Immature natural killer cell (primary cell): ENCODE measurements at regions not wholly inside any gene's neighbourhood (a gene's known extent, or its start where the extent isn't known, plus 50 kb on each side); places are given as distances from the start of the nearest gene placed in this dataset.
"Not testable (repeated sequence)": the region's sequence is repeated elsewhere in the genome, so short reads cannot be mapped to it uniquely, and the experiment has no call there.

ENCODE experiments used
- DNase-seq, 3 donors: peaks; one replicate each; pipeline ENCODE4 v3.0.0; 2022; ENCODE audit warnings: mixed read lengths in 1 of 3
- H3K27ac Mint-ChIP-seq, 6 donors: one replicate each; pipeline ENCODE4 v1.8.0; 2020; ENCODE audit warnings: mixed read lengths in 6 of 6, mild to moderate bottlenecking in 5 of 6, inconsistent platforms in 4 of 6, moderate library complexity in 3 of 6
- H3K27me3 Mint-ChIP-seq, 3 donors: one replicate each; pipeline ENCODE4 v1.8.0; 2020 to 2021; ENCODE audit warnings: low read depth in 3 of 3, mild to moderate bottlenecking in 3 of 3, mixed read lengths in 3 of 3, moderate library complexity in 3 of 3, inconsistent platforms in 1 of 3
- H3K36me3 Mint-ChIP-seq, 3 donors: one replicate each; pipeline ENCODE4 v1.8.0; 2020; ENCODE audit warnings: mixed read lengths in 3 of 3, inconsistent platforms in 2 of 3, mild to moderate bottlenecking in 2 of 3
- H3K4me1 Mint-ChIP-seq, 2 donors: one replicate each; pipeline ENCODE4 v1.8.0; 2020; ENCODE audit warnings: inconsistent platforms in 2 of 2, mild to moderate bottlenecking in 2 of 2, mixed read lengths in 2 of 2, moderate library complexity in 1 of 2
- H3K4me3 Mint-ChIP-seq, 5 donors: one replicate each; pipeline ENCODE4 v1.8.0; 2020; ENCODE audit warnings: mild to moderate bottlenecking in 5 of 5, mixed read lengths in 5 of 5, inconsistent platforms in 3 of 5, moderate library complexity in 3 of 5
- H3K9me3 Mint-ChIP-seq, 6 donors: one replicate each; pipeline ENCODE4 v1.8.0; 2020; ENCODE audit warnings: mild to moderate bottlenecking in 6 of 6, mixed read lengths in 6 of 6, inconsistent platforms in 4 of 6, moderate library complexity in 3 of 6

- not testable (repeated sequence) for H3K9me3 Mint-ChIP-seq, H3K4me3 Mint-ChIP-seq, H3K27me3 Mint-ChIP-seq, H3K4me1 Mint-ChIP-seq, H3K36me3 Mint-ChIP-seq, DNase-seq, H3K27ac Mint-ChIP-seq
These were observed 163.9 kb downstream of the IGLL1 start for GRCh38 chr22:23416169-23416690.

GRCh38 chr22:23415490-23415851 lies 164.6 kb downstream of the IGLL1 start:
- Mint-ChIP-seq H3K4me1 (peaks cover 0 to 8% of the 10 kb centered on the region in 2 donors), H3K4me3 (no peak overlapping the region), H3K36me3 (no peaks in the 10 kb centered on the region), H3K27me3 (peaks cover 1 to 4% (median 2%) of the 10 kb centered on the region in 3 donors), H3K27ac (no peak overlapping the region), H3K9me3 (no peaks in the 10 kb centered on the region)
- DNase-seq, result no peak

- Mint-ChIP-seq H3K4me1 (peaks cover 0 to 8% of the 10 kb centered on the region in 2 donors), H3K27ac (no peak overlapping the region), H3K27me3 (peaks cover 1 to 4% (median 2%) of the 10 kb centered on the region in 3 donors), H3K36me3 (no peaks in the 10 kb centered on the region), H3K4me3 (no peak overlapping the region), H3K9me3 (no peaks in the 10 kb centered on the region)
- DNase-seq, result no peak
These were observed 165.2 kb downstream of the IGLL1 start for GRCh38 chr22:23414727-23415489.

- DNase-seq, result no peak
- no peak overlapping the region for H3K4me3 Mint-ChIP-seq
- peaks cover 1 to 8% (median 3%) of the 10 kb centered on the region in 3 donors for H3K27me3 Mint-ChIP-seq
- H3K27ac Mint-ChIP-seq, result no peak overlapping the region
- peaks cover 0 to 8% of the 10 kb centered on the region in 2 donors for H3K4me1 Mint-ChIP-seq
- H3K9me3 Mint-ChIP-seq, result no peaks in the 10 kb centered on the region
- no peaks in the 10 kb centered on the region for H3K36me3 Mint-ChIP-seq
These were observed 168.4 kb downstream of the IGLL1 start for GRCh38 chr22:23411739-23412138.

GRCh38 chr22:23410411-23410810 lies 169.7 kb downstream of the IGLL1 start:
- no peak for DNase-seq
- Mint-ChIP-seq H3K4me3 (no peak overlapping the region), H3K36me3 (no peaks in the 10 kb centered on the region), H3K9me3 (no peaks in the 10 kb centered on the region), H3K27ac (no peak overlapping the region), H3K27me3 (peaks cover 0 to 4% (median 4%) of the 10 kb centered on the region in 3 donors), H3K4me1 (peaks cover 0 to under 1% of the 10 kb centered on the region in 2 donors)

GRCh38 chr22:23409976-23410375 lies 170.1 kb downstream of the IGLL1 start:
- H3K4me3 Mint-ChIP-seq, result no peak overlapping the region
- no peak overlapping the region for H3K27ac Mint-ChIP-seq
- no peaks in the 10 kb centered on the region for H3K9me3 Mint-ChIP-seq
- DNase-seq, result no peak
- H3K36me3 Mint-ChIP-seq, result no peaks in the 10 kb centered on the region
- no peaks in the 10 kb centered on the region for H3K4me1 Mint-ChIP-seq
- H3K27me3 Mint-ChIP-seq, result peaks cover 0 to 4% (median 4%) of the 10 kb centered on the region in 3 donors

GRCh38 chr22:23408321-23408720 lies 171.8 kb downstream of the IGLL1 start:
- H3K4me3 Mint-ChIP-seq, result no peak overlapping the region
- H3K27me3 Mint-ChIP-seq, result peaks cover 0 to 4% (median 4%) of the 10 kb centered on the region in 3 donors
- H3K27ac Mint-ChIP-seq, result no peak overlapping the region
- H3K9me3 Mint-ChIP-seq, result no peaks in the 10 kb centered on the region
- DNase-seq, result no peak
- no peaks in the 10 kb centered on the region for H3K4me1 Mint-ChIP-seq
- H3K36me3 Mint-ChIP-seq, result no peaks in the 10 kb centered on the region

GRCh38 chr22:23405366-23405851 lies 174.7 kb downstream of the IGLL1 start:
- Mint-ChIP-seq H3K27ac (no peak overlapping the region), H3K27me3 (peaks cover 0 to 4% (median 4%) of the 10 kb centered on the region in 3 donors), H3K36me3 (no peaks in the 10 kb centered on the region), H3K9me3 (no peaks in the 10 kb centered on the region), H3K4me1 (no peaks in the 10 kb centered on the region), H3K4me3 (no peak overlapping the region)
- DNase-seq, result no peak

- Mint-ChIP-seq H3K4me3 (no peak overlapping the region), H3K9me3 (no peaks in the 10 kb centered on the region), H3K36me3 (no peaks in the 10 kb centered on the region), H3K27me3 (peaks cover 0 to 4% (median 4%) of the 10 kb centered on the region in 3 donors), H3K27ac (no peak overlapping the region), H3K4me1 (no peaks in the 10 kb centered on the region)
- DNase-seq, result no peak
These were observed 175.3 kb downstream of the IGLL1 start for GRCh38 chr22:23404689-23405365.

GRCh38 chr22:23403720-23404688 lies 176.1 kb downstream of the IGLL1 start:
- H3K36me3 Mint-ChIP-seq, result no peaks in the 10 kb centered on the region
- no peak overlapping the region for H3K27ac Mint-ChIP-seq
- DNase-seq, result no peak
- no peaks in the 10 kb centered on the region for H3K4me1 Mint-ChIP-seq
- peaks cover 0 to 2% (median 0%) of the 10 kb centered on the region in 3 donors for H3K27me3 Mint-ChIP-seq
- H3K4me3 Mint-ChIP-seq, result peak overlapping the region in 2 of 5 donors; percentile 24 to 38
- no peaks in the 10 kb centered on the region for H3K9me3 Mint-ChIP-seq

- H3K9me3 Mint-ChIP-seq, result no peaks in the 10 kb centered on the region
- no peaks in the 10 kb centered on the region for H3K36me3 Mint-ChIP-seq
- no peaks in the 10 kb centered on the region for H3K4me1 Mint-ChIP-seq
- peaks cover 0 to 2% (median 0%) of the 10 kb centered on the region in 3 donors for H3K27me3 Mint-ChIP-seq
- H3K4me3 Mint-ChIP-seq, result no peak overlapping the region
- DNase-seq, result no peak
- H3K27ac Mint-ChIP-seq, result no peak overlapping the region
These were observed 176.9 kb downstream of the IGLL1 start for GRCh38 chr22:23403152-23403719.

GRCh38 chr22:23402275-23403151 lies 177.6 kb downstream of the IGLL1 start:
- DNase-seq, result peak in 2 of 3 donors; percentile 29
- H3K36me3 Mint-ChIP-seq, result no peaks in the 10 kb centered on the region
- no peak overlapping the region for H3K27ac Mint-ChIP-seq
- H3K27me3 Mint-ChIP-seq, result peaks cover 0 to 2% (median under 1%) of the 10 kb centered on the region in 3 donors
- no peaks in the 10 kb centered on the region for H3K9me3 Mint-ChIP-seq
- no peaks in the 10 kb centered on the region for H3K4me1 Mint-ChIP-seq
- no peak overlapping the region for H3K4me3 Mint-ChIP-seq
